ENCODE measurements at regions not wholly inside any gene's neighbourhood (a gene's known extent, or its start where the extent isn't known, plus 50 kb on each side); places are given as distances from the start of the nearest gene placed in this dataset.

DNA sequence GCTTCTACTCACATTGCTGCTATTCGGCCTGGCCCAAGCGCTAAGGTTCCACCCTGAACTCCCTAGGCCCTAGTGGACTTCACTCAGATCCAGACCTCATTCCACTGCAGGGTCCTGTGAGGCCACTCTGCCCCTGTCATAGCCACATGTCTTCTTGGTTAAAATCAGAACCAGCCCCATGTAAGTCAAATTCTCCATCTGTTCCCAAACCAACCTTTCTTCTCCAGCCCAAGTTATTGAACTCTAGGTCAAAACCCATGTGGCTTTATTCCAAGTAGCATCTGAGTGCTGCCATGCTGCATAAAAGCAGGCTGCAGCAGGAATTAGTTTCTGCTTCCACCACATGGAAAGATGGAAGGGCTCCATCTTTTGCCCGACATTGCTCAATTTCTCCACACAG, 281.2 kb downstream of the SNX13 start:
- no peaks in the 10 kb centered on the region for H3K36me3 ChIP-seq (ENCODE audit: control insufficient read depth, insufficient read depth, low read length)
- H3K27me3 ChIP-seq (ENCODE audit: control insufficient read depth, insufficient read depth, low read length, poor library complexity, severe bottlenecking), result no peaks in the 10 kb centered on the region
- Mint-ChIP-seq H3K27me3 (ENCODE audit: insufficient read depth) (peaks cover 2% of the 10 kb centered on the region), H3K4me1 (peaks cover 23% of the 10 kb centered on the region), H3K27ac (no peak overlapping the region), H3K36me3 (ENCODE audit: low read depth) (no peaks in the 10 kb centered on the region), H3K9me3 (no peaks in the 10 kb centered on the region), H3K4me3 (no peak overlapping the region)
- no peak overlapping the region for H3K4me3 ChIP-seq (ENCODE audit: low read length)
- TF ChIP-seq CTCF (conservative IDR thresholded peaks at IDR 0.05), result no peak
- no peak overlapping the region for H3K27ac ChIP-seq (ENCODE audit: low read depth, low read length)
- no peaks in the 10 kb centered on the region for H3K9me3 ChIP-seq (ENCODE audit: control insufficient read depth, low read length)
- no peak for DNase-seq
- WGBS, 2 experiments (ENCODE audit: insufficient coverage in 1 of 2, insufficient read length in 1 of 2), result 98 to 100% methylated on average over 1 to 3 of the region's 3 CpGs
- H3K4me1 ChIP-seq (ENCODE audit: control insufficient read depth, insufficient read depth, low read length), result no peaks in the 10 kb centered on the region
- H3K9ac ChIP-seq (ENCODE audit: extremely low read depth, low read length, poor library complexity, severe bottlenecking), result no peak overlapping the region

- Histone ChIP-seq H3K4me3 (ENCODE audit: low read length) (no peak overlapping the region), H3K9me3 (ENCODE audit: control insufficient read depth, low read length) (no peaks in the 10 kb centered on the region), H3K27me3 (ENCODE audit: control insufficient read depth, insufficient read depth, low read length, poor library complexity, severe bottlenecking) (no peaks in the 10 kb centered on the region), H3K9ac (ENCODE audit: extremely low read depth, low read length, poor library complexity, severe bottlenecking) (no peak overlapping the region), H3K4me1 (ENCODE audit: control insufficient read depth, insufficient read depth, low read length) (no peaks in the 10 kb centered on the region), H3K27ac (ENCODE audit: low read depth, low read length) (no peak overlapping the region), H3K36me3 (ENCODE audit: control insufficient read depth, insufficient read depth, low read length) (no peaks in the 10 kb centered on the region)
- WGBS, 2 experiments (ENCODE audit: insufficient coverage in 1 of 2, insufficient read length in 1 of 2), result 88 to 95% methylated on average over 1 of the region's 1 CpG
- no peak overlapping the region for H3K4me3 Mint-ChIP-seq
- no peak overlapping the region for H3K27ac Mint-ChIP-seq
- H3K36me3 Mint-ChIP-seq (ENCODE audit: low read depth), result no peaks in the 10 kb centered on the region
- H3K9me3 Mint-ChIP-seq, result no peaks in the 10 kb centered on the region
- no peak for DNase-seq
- TF ChIP-seq CTCF (conservative IDR thresholded peaks at IDR 0.05), result no peak
- peaks cover 2% of the 10 kb centered on the region for H3K27me3 Mint-ChIP-seq (ENCODE audit: insufficient read depth)
- H3K4me1 Mint-ChIP-seq, result peaks cover 30% of the 10 kb centered on the region
Measured at GRCh38 chr7:17660116-17660515, 280.2 kb downstream of the SNX13 start.

DNA sequence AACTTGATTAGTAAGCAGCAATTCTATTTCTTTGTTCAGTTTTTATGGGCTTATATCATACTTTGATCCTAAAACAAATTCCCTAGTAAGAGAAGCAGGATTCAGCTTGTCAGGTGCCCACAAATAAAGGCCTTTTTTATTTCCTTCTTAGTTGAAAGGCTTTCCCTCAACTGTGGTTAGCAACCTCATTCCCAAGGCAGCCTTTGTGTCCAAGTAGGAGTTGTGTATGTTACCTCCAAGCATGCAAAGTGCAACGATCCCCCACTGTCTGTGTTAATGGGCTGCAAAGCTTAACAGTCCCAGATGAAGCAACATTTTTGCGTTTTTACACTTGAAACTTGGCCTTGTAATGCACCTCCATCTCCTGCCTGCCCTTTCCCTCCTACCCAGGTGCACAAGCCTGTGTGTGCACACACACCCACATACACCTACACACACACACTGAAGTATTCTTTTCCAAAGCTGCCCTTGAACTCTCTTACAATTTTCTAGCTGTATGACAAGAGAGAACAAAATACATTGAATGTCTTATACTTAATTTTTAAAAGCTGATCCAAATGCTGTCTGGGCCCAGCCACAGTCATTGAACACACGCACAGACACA, 278.2 kb downstream of the SNX13 start:
- Histone ChIP-seq H3K36me3 (ENCODE audit: control insufficient read depth, insufficient read depth, low read length) (no peaks in the 10 kb centered on the region), H3K9me3 (ENCODE audit: control insufficient read depth, low read length) (no peaks in the 10 kb centered on the region), H3K27me3 (ENCODE audit: control insufficient read depth, insufficient read depth, low read length, poor library complexity, severe bottlenecking) (no peaks in the 10 kb centered on the region), H3K4me3 (ENCODE audit: low read length) (no peak overlapping the region), H3K4me1 (ENCODE audit: control insufficient read depth, insufficient read depth, low read length) (no peaks in the 10 kb centered on the region), H3K9ac (ENCODE audit: extremely low read depth, low read length, poor library complexity, severe bottlenecking) (no peak overlapping the region), H3K27ac (ENCODE audit: low read depth, low read length) (no peak overlapping the region)
- Mint-ChIP-seq H3K4me1 (peaks cover 30% of the 10 kb centered on the region), H3K36me3 (ENCODE audit: low read depth) (no peaks in the 10 kb centered on the region), H3K4me3 (no peak overlapping the region), H3K9me3 (no peaks in the 10 kb centered on the region), H3K27ac (no peak overlapping the region), H3K27me3 (ENCODE audit: insufficient read depth) (peaks cover 2% of the 10 kb centered on the region)
- TF ChIP-seq CTCF (conservative IDR thresholded peaks at IDR 0.05), result no peak
- WGBS, 2 experiments (ENCODE audit: insufficient coverage in 1 of 2, insufficient read length in 1 of 2), result 33 to 50% methylated on average over 1 to 3 of the region's 3 CpGs
- DNase-seq, result peak; percentile 88

Data from endodermal cell (in vitro differentiated cells).